Heart left ventricle (tissue), 13 donors: ENCODE measurements at regions not wholly inside any gene's neighbourhood (a gene's known extent, or its start where the extent isn't known, plus 50 kb on each side); places are given as distances from the start of the nearest gene placed in this dataset.

ENCODE experiments used
- POLR2A ChIP-seq, 2 donors: fragments of 450-650 bp; IDR thresholded peaks; one replicate each; pipeline ENCODE4 v1.6.1; 2017; ENCODE audit warnings: antibody characterized with exemption in 2 of 2, mild to moderate bottlenecking in 2 of 2, moderate library complexity in 2 of 2
- TF ChIP-seq, protein P1 (sequence below), 12 donors: fragments of 200-600 bp; sonication (generic) in 4 of 12; IDR thresholded peaks; one replicate each; pipeline versions ENCODE4 v1.5.0 to v1.8.0; 2018 to 2022; ENCODE audit warnings: antibody characterized with exemption in 12 of 12, mild to moderate bottlenecking in 5 of 12
- donor health status: ischemic (EF 13 %, LVEDD 7.1; RV severe dilation, severe dysfunction).
- donor health status: DM: no; HTN: yes; CAD: no.
- donor health status: DM: no; HTN: no; CAD: no.
- donor health status: ischemic (EF 25% LVEDD 6.9; RV normal size, moderate dysfunction).
- donor health status: ischemic (EF 25% LVEDD 5.7; RV mildly dilated, moderate dysfunction).
- donor health status: ischemic (EF 35%, LVEDD 5.7; RV mildly dilated, moderate dysfunction).
- donor health status: nonischemic (EF 11% LVEDD 7.7; RV severe dilation, severe dysfunction).
- donor health status: DM: yes; HTN: yes; CAD: no.
- donor health status: PGD.
- donor health status: ischemic (EF 29% LVEDD 5.4; RV normal size, mild dysfunction).
- donor health status: nonischemic (EF 23%, LVEDD 6.1; RV moderate dilation, normal function).

DNA sequence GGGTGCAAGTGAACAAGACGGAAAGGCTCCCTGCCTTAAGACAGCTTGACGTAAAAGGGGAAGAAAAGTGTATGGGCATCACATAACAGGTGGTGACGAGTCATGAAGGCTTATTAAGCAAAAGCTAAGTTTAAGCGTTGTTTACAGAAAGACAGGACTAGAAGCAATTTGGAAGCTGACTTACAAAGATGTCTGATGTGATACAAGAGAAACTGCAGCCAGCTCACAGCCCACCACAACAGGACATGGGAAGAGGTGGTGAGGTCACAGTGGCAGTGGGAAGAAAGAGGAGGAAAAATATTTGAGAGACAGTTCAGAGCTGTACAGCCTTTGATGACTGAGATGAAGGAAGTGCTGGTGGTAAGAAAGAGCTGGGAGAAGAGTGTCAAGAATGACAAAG, 181.6 kb downstream of the KLF12 start:
- TF ChIP-seq, protein P1, sequence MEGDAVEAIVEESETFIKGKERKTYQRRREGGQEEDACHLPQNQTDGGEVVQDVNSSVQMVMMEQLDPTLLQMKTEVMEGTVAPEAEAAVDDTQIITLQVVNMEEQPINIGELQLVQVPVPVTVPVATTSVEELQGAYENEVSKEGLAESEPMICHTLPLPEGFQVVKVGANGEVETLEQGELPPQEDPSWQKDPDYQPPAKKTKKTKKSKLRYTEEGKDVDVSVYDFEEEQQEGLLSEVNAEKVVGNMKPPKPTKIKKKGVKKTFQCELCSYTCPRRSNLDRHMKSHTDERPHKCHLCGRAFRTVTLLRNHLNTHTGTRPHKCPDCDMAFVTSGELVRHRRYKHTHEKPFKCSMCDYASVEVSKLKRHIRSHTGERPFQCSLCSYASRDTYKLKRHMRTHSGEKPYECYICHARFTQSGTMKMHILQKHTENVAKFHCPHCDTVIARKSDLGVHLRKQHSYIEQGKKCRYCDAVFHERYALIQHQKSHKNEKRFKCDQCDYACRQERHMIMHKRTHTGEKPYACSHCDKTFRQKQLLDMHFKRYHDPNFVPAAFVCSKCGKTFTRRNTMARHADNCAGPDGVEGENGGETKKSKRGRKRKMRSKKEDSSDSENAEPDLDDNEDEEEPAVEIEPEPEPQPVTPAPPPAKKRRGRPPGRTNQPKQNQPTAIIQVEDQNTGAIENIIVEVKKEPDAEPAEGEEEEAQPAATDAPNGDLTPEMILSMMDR (IDR thresholded peaks at IDR 0.05), result no peak
- no peak for TF ChIP-seq POLR2A (IDR thresholded peaks at IDR 0.05)
